GM23338 (cell line): ENCODE measurements at regions not wholly inside any gene's neighbourhood (a gene's known extent, or its start where the extent isn't known, plus 50 kb on each side); places are given as distances from the start of the nearest gene placed in this dataset.

ENCODE experiments used
- ATAC-seq: fragments of 200-7000 bp; cut with Tn5 transposase; 3 replicates; pipeline ENCODE4 v1.9.1; 2020
- DNase-seq: peaks from one replicate; pipeline ENCODE4 v3.0.0-alpha.2; 2015; ENCODE audit warnings: low spot score
- H2AFZ ChIP-seq: fragments of 200-600 bp; sonication (generic); 2 replicates; pipeline ENCODE4 v1.8.0; 2016; ENCODE audit warnings: antibody characterized with exemption, mild to moderate bottlenecking, moderate library complexity
- H3F3A ChIP-seq: fragments of 200-600 bp; sonication (generic); replicated peaks from 2 replicates; pipeline ENCODE4 v1.8.0; 2017; ENCODE audit warnings: antibody characterized with exemption, mixed run types, low read depth
- H3K27ac ChIP-seq: fragments of 200-600 bp; sonication (generic); 2 replicates; pipeline ENCODE4 v1.6.1; 2016; ENCODE audit warnings: low read depth
- H3K27me3 ChIP-seq: fragments of 200-600 bp; sonication (generic); 2 replicates; pipeline ENCODE4 v1.8.0; 2016; ENCODE audit warnings: mild to moderate bottlenecking, mixed run types, moderate library complexity; ENCODE audit not compliant: insufficient read depth
- H3K36me3 ChIP-seq: fragments of 200-600 bp; sonication (generic); 2 replicates; pipeline ENCODE4 v1.8.0; 2016; ENCODE audit warnings: mild to moderate bottlenecking; ENCODE audit not compliant: insufficient read depth
- H3K4me1 ChIP-seq: fragments of 200-600 bp; sonication (generic); 2 replicates; pipeline ENCODE4 v1.8.0; 2016; ENCODE audit warnings: mild to moderate bottlenecking, moderate library complexity; ENCODE audit not compliant: insufficient read depth
- H3K4me2 ChIP-seq: fragments of 200-600 bp; sonication (generic); 2 replicates; pipeline ENCODE4 v1.7.1; 2017; ENCODE audit warnings: mixed run types
- H3K4me3 ChIP-seq: fragments of 200-600 bp; sonication (generic); 2 replicates; pipeline ENCODE4 v1.6.1; 2016; ENCODE audit warnings: mixed run types
- H3K79me2 ChIP-seq: fragments of 200-600 bp; sonication (generic); replicated peaks from 2 replicates; pipeline ENCODE4 v1.8.0; 2017; ENCODE audit warnings: mild to moderate bottlenecking; ENCODE audit not compliant: insufficient read depth
- H3K9me2 ChIP-seq: fragments of 200-600 bp; sonication (generic); 2 replicates; pipeline ENCODE4 v1.8.0; 2017; ENCODE audit not compliant: insufficient read depth
- H4K20me1 ChIP-seq: fragments of 200-600 bp; sonication (generic); replicated peaks from 2 replicates; pipeline ENCODE4 v1.8.0; 2017; ENCODE audit warnings: mild to moderate bottlenecking; ENCODE audit not compliant: insufficient read depth
- H3K27ac Mint-ChIP-seq: 2 replicates; pipeline ENCODE4 v1.8.0; 2020; ENCODE audit warnings: inconsistent platforms, mild to moderate bottlenecking, moderate library complexity, mixed read lengths
- H3K27me3 Mint-ChIP-seq: 3 replicates; pipeline ENCODE4 v1.8.0; 2022; ENCODE audit warnings: low read depth, mild to moderate bottlenecking, moderate library complexity, mixed read lengths, inconsistent platforms; ENCODE audit not compliant: insufficient read depth, poor library complexity
- H3K36me3 Mint-ChIP-seq: 3 replicates; pipeline ENCODE4 v1.8.0; 2021; ENCODE audit warnings: low read depth, mild to moderate bottlenecking, inconsistent platforms, moderate library complexity, mixed read lengths
- H3K4me1 Mint-ChIP-seq: 3 replicates; pipeline ENCODE4 v1.8.0; 2020; ENCODE audit warnings: mild to moderate bottlenecking, inconsistent platforms, mixed read lengths
- H3K4me3 Mint-ChIP-seq: 3 replicates; pipeline ENCODE4 v1.8.0; 2021; ENCODE audit warnings: moderate library complexity, mild to moderate bottlenecking, inconsistent platforms, mixed read lengths
- H3K9me3 Mint-ChIP-seq: 3 replicates; pipeline ENCODE4 v1.8.0; 2020; ENCODE audit warnings: moderate library complexity, mild to moderate bottlenecking, inconsistent platforms, mixed read lengths
- CREB1 ChIP-seq: fragments of 250-450 bp; sonication (Bioruptor Pico); IDR thresholded peaks from 2 replicates; pipeline ENCODE4 v1.5.0; 2020; ENCODE audit warnings: low read depth, mild to moderate bottlenecking, moderate library complexity
- EZH2phosphoT487 ChIP-seq: fragments of 200-600 bp; sonication (generic); IDR thresholded peaks from one replicate; pipeline ENCODE4 v1.8.1; 2018; ENCODE audit warnings: antibody characterized with exemption; ENCODE audit not compliant: unreplicated experiment
- NANOG ChIP-seq: IDR thresholded peaks from 2 replicates; pipeline ENCODE4 v1.6.1; 2016; ENCODE audit warnings: antibody characterized with exemption, borderline replicate concordance
- POLR2AphosphoS5 ChIP-seq: IDR thresholded peaks from 2 replicates; pipeline ENCODE4 v1.6.1; 2016; ENCODE audit warnings: antibody characterized with exemption, low read depth
- STAT1 ChIP-seq: IDR thresholded peaks from one replicate; pipeline ENCODE4 v1.6.1; 2016; ENCODE audit warnings: antibody characterized with exemption; ENCODE audit not compliant: unreplicated experiment
- ZNF331 ChIP-seq: fragments of 250-450 bp; sonication (Bioruptor Pico); IDR thresholded peaks from 2 replicates; pipeline ENCODE4 v1.5.0; 2020; ENCODE audit warnings: low read depth, mild to moderate bottlenecking, moderate library complexity
- TF ChIP-seq, protein P1 (sequence below): fragments of 250-450 bp; sonication (Bioruptor Pico); IDR thresholded peaks from 2 replicates; pipeline ENCODE4 v1.5.0; 2020; ENCODE audit warnings: mild to moderate bottlenecking, moderate library complexity
- TF ChIP-seq, protein P2 (sequence below): IDR thresholded peaks from 2 replicates; pipeline ENCODE4 v1.6.1; 2016; ENCODE audit warnings: antibody characterized with exemption
- TF ChIP-seq, protein P3 (sequence below): IDR thresholded peaks from one replicate; pipeline ENCODE4 v1.6.1; 2018; ENCODE audit warnings: antibody characterized with exemption; ENCODE audit not compliant: unreplicated experiment
- TF ChIP-seq, protein P4 (sequence below), 2 experiments: fragments of 200-600 bp in 1 of 2; sonication (generic) in 1 of 2; conservative IDR thresholded peaks; 2 replicates each; pipeline versions ENCODE4 v1.5.1 to v1.6.1; 2016 to 2017; ENCODE audit warnings: antibody characterized with exemption in 2 of 2, low read depth in 2 of 2, mild to moderate bottlenecking in 2 of 2, moderate library complexity in 1 of 2

DNA sequence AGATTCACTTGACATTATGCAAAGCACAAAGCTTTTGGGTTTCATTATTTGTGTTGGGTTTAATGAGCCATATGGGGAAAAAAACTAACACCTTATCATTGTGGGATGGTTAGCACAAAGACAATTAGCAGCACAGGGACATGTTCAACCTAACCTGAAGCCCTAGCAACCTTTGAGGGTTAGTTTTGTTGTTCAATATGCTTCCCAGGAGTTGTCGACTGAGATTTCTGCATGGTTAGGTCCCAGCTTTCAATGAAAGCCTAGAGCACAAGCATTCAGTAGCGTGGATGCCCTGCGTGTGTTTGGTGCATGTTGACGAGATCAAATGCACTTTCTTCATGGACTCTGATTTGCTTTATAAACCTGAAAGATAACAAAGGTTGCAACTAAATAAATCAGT, 565.2 kb upstream of the TLE4 start (continued):
- TF ChIP-seq, protein P1, sequence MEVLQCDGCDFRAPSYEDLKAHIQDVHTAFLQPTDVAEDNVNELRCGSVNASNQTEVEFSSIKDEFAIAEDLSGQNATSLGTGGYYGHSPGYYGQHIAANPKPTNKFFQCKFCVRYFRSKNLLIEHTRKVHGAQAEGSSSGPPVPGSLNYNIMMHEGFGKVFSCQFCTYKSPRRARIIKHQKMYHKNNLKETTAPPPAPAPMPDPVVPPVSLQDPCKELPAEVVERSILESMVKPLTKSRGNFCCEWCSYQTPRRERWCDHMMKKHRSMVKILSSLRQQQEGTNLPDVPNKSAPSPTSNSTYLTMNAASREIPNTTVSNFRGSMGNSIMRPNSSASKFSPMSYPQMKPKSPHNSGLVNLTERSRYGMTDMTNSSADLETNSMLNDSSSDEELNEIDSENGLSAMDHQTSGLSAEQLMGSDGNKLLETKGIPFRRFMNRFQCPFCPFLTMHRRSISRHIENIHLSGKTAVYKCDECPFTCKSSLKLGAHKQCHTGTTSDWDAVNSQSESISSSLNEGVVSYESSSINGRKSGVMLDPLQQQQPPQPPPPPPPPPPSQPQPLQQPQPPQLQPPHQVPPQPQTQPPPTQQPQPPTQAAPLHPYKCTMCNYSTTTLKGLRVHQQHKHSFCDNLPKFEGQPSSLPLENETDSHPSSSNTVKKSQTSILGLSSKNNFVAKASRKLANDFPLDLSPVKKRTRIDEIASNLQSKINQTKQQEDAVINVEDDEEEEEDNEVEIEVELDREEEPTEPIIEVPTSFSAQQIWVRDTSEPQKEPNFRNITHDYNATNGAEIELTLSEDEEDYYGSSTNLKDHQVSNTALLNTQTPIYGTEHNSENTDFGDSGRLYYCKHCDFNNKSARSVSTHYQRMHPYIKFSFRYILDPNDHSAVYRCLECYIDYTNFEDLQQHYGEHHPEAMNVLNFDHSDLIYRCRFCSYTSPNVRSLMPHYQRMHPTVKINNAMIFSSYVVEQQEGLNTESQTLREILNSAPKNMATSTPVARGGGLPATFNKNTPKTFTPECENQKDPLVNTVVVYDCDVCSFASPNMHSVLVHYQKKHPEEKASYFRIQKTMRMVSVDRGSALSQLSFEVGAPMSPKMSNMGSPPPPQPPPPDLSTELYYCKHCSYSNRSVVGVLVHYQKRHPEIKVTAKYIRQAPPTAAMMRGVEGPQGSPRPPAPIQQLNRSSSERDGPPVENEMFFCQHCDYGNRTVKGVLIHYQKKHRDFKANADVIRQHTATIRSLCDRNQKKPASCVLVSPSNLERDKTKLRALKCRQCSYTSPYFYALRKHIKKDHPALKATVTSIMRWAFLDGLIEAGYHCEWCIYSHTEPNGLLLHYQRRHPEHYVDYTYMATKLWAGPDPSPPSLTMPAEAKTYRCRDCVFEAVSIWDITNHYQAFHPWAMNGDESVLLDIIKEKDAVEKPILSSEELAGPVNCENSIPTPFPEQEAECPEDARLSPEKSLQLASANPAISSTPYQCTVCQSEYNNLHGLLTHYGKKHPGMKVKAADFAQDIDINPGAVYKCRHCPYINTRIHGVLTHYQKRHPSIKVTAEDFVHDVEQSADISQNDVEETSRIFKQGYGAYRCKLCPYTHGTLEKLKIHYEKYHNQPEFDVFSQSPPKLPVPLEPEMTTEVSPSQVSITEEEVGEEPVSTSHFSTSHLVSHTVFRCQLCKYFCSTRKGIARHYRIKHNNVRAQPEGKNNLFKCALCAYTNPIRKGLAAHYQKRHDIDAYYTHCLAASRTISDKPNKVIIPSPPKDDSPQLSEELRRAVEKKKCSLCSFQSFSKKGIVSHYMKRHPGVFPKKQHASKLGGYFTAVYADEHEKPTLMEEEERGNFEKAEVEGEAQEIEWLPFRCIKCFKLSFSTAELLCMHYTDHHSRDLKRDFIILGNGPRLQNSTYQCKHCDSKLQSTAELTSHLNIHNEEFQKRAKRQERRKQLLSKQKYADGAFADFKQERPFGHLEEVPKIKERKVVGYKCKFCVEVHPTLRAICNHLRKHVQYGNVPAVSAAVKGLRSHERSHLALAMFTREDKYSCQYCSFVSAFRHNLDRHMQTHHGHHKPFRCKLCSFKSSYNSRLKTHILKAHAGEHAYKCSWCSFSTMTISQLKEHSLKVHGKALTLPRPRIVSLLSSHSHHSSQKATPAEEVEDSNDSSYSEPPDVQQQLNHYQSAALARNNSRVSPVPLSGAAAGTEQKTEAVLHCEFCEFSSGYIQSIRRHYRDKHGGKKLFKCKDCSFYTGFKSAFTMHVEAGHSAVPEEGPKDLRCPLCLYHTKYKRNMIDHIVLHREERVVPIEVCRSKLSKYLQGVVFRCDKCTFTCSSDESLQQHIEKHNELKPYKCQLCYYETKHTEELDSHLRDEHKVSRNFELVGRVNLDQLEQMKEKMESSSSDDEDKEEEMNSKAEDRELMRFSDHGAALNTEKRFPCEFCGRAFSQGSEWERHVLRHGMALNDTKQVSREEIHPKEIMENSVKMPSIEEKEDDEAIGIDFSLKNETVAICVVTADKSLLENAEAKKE (CRISPR knock-in tag), result no peak

DNA sequence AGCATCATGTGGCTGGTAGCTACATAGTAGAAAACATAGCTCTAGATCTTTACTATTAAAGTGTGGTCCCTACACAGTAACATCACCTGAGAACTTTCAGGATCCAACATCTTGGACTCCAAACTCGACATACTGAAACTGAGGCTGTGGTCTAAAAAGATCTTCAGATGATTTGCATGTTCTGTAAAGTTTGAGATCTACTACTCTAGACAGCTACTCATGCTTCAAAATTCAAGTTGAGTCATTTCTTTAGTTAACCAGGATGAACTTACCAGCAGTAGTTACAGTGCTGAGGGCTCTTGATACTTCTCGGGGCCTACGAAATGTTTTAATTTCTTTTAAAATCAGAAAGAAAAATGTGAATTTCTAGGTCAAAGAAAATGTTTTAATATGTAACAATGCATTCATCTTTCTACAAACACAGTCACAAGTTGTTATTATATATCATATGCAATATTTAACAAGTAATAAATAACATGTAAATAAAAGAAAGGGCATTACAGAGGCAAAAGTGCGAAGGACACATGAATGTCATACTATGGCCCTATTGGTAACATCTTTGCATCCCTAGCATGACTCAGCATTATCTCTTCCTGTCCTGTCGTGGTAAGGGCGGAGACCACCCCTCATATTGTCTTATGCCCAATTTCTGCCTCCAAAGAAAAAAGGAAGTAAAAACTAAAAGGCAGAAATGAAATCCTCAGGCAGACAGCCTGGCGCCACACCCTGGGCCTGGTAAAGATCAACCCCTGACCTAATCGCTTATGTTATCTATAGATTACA, 563.9 kb upstream of the TLE4 start:
- H3K4me1 Mint-ChIP-seq, result peaks cover 2% of the 10 kb centered on the region; the same call in 2 of the 3 replicates
- H3K27ac ChIP-seq, result no peak overlapping the region
- H3K27me3 ChIP-seq, result no peaks in the 10 kb centered on the region
- no peaks in the 10 kb centered on the region for H3K27me3 Mint-ChIP-seq
- H3K27ac Mint-ChIP-seq, result no peak overlapping the region
- H3K36me3 ChIP-seq, result no peaks in the 10 kb centered on the region
- H3K79me2 ChIP-seq, result no peaks in the 10 kb centered on the region
- H3K36me3 Mint-ChIP-seq, result no peaks in the 10 kb centered on the region
- no peaks in the 10 kb centered on the region for H3F3A ChIP-seq
- H3K4me3 Mint-ChIP-seq, result no peak overlapping the region
- peaks cover 4% of the 10 kb centered on the region; the same call in 1 of the 2 replicates for H3K9me2 ChIP-seq
- no peak for ATAC-seq
- H4K20me1 ChIP-seq, result no peaks in the 10 kb centered on the region
- H3K9me3 Mint-ChIP-seq, result no peaks in the 10 kb centered on the region; the same call in 2 of the 3 replicates
- H2AFZ ChIP-seq, result no peak overlapping the region
- H3K4me1 ChIP-seq, result no peaks in the 10 kb centered on the region
- DNase-seq, result no peak
- no peak overlapping the region for H3K4me3 ChIP-seq
- H3K4me2 ChIP-seq, result no peak overlapping the region
- TF ChIP-seq STAT1 (no peak), CREB1 (CRISPR knock-in tag) (no peak), NANOG (no peak), POLR2AphosphoS5 (no peak), EZH2phosphoT487 (no peak), ZNF331 (CRISPR knock-in tag) (no peak)
- TF ChIP-seq, protein P2, sequence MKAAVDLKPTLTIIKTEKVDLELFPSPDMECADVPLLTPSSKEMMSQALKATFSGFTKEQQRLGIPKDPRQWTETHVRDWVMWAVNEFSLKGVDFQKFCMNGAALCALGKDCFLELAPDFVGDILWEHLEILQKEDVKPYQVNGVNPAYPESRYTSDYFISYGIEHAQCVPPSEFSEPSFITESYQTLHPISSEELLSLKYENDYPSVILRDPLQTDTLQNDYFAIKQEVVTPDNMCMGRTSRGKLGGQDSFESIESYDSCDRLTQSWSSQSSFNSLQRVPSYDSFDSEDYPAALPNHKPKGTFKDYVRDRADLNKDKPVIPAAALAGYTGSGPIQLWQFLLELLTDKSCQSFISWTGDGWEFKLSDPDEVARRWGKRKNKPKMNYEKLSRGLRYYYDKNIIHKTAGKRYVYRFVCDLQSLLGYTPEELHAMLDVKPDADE, result no peak
- TF ChIP-seq, protein P3, sequence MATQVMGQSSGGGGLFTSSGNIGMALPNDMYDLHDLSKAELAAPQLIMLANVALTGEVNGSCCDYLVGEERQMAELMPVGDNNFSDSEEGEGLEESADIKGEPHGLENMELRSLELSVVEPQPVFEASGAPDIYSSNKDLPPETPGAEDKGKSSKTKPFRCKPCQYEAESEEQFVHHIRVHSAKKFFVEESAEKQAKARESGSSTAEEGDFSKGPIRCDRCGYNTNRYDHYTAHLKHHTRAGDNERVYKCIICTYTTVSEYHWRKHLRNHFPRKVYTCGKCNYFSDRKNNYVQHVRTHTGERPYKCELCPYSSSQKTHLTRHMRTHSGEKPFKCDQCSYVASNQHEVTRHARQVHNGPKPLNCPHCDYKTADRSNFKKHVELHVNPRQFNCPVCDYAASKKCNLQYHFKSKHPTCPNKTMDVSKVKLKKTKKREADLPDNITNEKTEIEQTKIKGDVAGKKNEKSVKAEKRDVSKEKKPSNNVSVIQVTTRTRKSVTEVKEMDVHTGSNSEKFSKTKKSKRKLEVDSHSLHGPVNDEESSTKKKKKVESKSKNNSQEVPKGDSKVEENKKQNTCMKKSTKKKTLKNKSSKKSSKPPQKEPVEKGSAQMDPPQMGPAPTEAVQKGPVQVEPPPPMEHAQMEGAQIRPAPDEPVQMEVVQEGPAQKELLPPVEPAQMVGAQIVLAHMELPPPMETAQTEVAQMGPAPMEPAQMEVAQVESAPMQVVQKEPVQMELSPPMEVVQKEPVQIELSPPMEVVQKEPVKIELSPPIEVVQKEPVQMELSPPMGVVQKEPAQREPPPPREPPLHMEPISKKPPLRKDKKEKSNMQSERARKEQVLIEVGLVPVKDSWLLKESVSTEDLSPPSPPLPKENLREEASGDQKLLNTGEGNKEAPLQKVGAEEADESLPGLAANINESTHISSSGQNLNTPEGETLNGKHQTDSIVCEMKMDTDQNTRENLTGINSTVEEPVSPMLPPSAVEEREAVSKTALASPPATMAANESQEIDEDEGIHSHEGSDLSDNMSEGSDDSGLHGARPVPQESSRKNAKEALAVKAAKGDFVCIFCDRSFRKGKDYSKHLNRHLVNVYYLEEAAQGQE, result no peak
- TF ChIP-seq, protein P4, sequence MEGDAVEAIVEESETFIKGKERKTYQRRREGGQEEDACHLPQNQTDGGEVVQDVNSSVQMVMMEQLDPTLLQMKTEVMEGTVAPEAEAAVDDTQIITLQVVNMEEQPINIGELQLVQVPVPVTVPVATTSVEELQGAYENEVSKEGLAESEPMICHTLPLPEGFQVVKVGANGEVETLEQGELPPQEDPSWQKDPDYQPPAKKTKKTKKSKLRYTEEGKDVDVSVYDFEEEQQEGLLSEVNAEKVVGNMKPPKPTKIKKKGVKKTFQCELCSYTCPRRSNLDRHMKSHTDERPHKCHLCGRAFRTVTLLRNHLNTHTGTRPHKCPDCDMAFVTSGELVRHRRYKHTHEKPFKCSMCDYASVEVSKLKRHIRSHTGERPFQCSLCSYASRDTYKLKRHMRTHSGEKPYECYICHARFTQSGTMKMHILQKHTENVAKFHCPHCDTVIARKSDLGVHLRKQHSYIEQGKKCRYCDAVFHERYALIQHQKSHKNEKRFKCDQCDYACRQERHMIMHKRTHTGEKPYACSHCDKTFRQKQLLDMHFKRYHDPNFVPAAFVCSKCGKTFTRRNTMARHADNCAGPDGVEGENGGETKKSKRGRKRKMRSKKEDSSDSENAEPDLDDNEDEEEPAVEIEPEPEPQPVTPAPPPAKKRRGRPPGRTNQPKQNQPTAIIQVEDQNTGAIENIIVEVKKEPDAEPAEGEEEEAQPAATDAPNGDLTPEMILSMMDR (conservative IDR thresholded peaks at IDR 0.05; ENCODE audit: low read depth in 2 of 2), result no peak
